ENCODE measurements at regions not wholly inside any gene's neighbourhood (a gene's known extent, or its start where the extent isn't known, plus 50 kb on each side); places are given as distances from the start of the nearest gene placed in this dataset.
"Not testable (repeated sequence)": the region's sequence is repeated elsewhere in the genome, so short reads cannot be mapped to it uniquely, and the experiment has no call there.

DNA sequence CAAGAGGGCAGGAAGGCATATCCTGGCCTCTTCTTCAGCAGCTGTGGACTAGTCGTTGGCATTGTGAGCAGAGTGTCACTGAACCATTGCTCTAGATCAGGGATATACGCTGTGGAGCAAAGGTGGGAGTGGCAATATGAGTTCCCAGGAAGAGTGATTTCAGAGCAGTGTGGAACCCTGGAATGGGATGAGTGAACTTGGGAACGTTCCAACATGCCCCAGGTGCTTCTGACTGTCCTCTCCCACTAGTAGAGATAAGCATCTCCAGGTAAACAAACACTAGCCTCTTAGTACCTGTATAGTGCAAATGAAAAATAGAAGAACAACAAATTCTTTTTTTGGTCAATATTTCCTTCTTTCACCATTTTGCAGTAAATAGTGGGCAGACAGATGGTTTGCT is 123.6 kb upstream of the VEPH1 start:
- no peak for DNase-seq (ENCODE audit: low spot score)

GRCh38 chr3:157624801-157625200 is 121.6 kb upstream of the VEPH1 start:
- no peak for DNase-seq (ENCODE audit: low spot score)

DNA sequence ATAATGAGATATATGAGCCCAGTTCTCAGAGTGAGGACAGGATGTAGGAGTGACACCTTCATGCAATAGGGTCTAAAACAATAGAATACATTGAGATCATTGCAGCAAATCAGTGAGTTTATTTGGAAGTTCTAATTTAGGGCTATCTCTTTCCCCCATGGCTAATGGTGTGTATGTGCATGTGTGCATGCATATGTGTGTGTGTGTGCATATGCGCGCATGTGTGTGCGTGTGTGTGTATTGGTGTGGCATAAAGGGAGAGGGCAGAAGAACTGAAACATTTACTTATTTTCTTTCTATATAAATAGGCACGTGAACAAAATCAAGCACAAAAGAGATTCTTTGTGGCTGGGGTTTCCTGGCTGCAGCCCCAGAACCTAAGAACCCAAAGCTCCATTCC is 115.7 kb upstream of the VEPH1 start:
- no peak for DNase-seq (ENCODE audit: low spot score)

DNA sequence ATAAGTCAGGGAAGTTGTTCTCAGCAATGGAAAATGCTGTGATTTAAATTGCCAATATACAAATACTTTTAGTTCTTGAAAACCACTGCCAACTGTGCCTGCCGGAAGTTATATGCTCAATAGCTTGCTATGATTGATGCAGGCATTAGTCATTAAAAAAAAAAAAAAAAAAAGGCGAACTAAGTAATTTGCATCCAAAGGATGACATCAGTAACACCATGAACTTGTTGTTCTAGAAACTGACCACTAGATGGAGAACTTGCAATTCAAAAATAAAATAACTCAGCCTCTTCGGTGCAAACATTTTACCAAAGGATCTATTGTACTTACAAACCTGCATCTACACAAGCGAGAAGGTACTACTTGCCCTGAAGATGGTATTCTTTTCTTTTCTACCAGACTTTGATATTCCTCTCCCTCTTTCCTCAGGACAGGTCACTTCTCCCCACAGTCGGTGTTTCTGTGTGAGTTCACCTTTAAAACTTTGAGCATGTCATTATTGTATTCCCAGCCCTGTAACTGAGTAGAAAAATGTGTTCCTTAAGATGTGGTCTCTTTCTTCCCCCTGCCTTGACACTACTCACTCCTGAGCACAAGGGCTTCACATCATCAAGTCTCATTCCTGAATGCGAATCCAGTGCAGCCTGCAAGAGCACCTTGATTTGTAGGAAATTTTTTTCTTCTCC is 115.0 kb upstream of the VEPH1 start:
- peak; percentile 74 for DNase-seq (ENCODE audit: low spot score)

GRCh38 chr3:157614896-157615295 is 111.7 kb upstream of the VEPH1 start:
- no peak for DNase-seq (ENCODE audit: low spot score)

- DNase-seq (ENCODE audit: low spot score): no peak
Observed at GRCh38 chr3:157611536-157612076, 108.4 kb upstream of the VEPH1 start.

DNA sequence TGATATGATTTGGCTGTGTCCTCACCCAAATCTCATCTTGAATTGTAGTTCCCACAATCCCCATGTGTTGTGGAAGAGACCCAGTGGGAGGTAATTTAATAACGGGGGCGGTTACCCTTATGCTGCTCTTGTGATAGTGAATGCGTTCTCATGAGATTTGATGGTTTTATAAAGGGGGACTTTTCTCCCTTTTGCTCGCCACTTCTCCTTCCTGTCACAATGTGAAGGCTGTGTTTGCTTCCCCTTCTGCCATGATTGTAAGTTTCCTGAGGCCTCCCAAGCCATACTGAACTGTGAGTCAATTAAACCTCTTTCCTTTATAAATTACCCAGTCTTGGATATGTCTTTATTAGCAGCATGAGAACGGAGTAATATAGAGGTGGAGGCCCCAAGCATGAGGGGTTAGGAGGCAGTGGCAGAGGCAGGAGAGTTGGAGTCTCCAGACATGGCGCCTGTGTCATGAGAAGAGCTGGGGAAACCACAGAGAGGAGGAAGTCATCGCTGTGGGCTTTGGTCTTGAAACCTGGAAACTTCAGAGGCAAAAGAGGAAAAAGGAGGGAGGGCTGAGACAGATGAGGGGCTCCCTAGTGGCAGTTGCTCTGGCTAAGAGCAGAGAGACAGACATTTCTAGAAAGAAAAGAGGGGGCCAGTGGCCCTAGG is 107.8 kb upstream of the VEPH1 start:
- no peak for DNase-seq (ENCODE audit: low spot score)

DNA sequence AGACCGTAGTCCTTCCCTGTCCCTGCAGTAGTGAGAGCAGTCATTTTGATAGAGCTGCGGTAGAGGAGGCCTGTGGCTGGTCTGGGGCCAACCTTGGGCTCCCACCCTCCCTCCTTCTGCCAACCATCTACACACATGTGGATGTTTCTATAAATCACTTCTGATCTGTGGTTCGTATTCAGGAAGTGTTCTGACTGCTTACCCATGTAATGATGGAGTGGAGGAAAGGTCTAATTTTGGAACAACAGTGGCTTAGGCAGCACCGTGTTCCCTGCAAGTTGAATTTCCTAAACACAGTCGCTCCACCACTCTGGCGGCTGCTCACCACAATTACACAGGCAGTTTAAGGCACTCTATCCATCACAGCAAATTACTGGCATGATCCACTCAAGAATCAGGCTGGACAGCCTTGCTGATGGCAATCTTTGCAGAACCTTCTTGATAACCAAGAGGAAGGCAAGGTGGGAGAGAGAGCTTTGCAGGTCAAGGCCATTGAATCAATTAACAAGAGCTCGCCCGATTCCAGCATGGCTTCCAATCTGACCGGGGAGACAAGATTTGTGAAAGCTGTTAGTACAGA is 104.7 kb upstream of the VEPH1 start:
- no peak for DNase-seq (ENCODE audit: low spot score)

DNA sequence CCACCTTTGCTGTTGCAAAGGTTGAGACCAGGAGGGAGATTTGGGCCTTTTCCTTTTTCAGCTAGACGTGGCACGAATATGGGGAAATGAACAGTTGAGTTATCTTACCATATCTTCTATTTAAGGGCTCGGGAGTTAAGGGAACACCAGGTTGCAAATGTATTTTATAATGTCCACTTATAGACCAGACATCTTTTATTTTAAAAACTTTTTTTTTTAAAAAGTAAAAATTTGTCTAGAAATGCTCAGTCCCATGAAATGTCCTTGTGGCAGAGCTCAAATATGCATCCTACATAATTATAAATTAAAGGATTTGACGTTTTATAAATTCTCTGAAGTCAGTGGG is 103.6 kb upstream of the VEPH1 start:
- DNase-seq (ENCODE audit: low spot score): no peak

DNA sequence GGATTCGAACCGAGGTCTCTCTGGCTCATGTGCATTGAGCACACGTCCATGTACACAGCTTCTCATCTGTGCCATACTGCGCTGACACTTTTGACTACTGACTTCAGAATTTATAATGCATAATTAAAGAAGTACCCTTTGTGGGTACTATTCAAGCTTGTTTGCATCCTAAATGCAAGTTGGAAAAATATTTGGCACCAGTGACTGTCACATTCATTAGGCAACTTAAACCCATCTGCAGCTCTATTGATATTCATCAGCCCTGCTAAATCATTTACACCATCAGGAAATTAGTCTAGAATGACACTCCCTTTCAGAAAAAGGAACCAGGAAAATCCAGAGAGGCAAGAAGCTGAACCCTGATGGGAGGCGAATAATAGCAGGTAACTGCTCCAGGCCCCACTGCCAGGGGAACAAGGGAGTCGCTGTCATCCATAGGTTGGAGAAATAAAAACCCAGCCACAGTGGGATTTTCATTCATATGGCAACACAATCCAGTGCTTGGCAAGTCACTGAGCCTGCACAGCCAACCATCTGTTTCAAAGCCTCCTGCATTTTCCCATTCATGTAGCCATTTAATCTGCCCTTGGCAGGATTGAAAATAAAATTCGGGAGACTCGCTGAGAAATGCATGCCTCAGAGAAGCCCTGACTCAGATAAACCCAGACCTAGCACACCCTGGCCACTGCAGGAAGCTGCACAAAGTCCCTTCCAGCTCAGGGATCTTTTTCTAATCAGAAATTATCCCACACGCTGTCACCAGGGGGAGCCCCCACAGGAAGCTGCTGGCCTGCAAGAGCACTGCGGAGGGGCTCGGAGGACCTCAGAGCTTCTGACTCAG is 103.0 kb upstream of the VEPH1 start:
- DNase-seq (ENCODE audit: low spot score): peak; percentile 89

DNA sequence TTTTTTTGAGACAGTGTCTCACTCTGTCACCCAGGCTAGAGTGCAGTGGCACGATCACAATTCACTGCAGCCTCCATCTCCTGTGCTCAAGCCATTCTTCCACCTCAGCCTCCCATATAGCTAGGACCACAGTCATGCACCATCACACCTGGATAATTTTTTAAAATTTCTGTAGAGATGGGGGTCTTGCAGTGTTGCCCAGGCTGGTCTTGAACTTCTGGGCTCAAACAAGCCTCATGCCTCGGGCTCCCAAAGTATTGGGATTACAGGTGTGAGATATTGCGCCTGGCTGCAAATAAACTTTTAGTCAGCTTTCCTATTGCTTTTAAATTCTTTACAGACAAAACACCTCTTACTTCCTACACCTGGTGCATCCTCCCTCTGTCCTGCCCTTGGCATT is 102.1 kb upstream of the VEPH1 start:
- no peak for DNase-seq (ENCODE audit: low spot score)

- no peak for DNase-seq (ENCODE audit: low spot score)
Observed at GRCh38 chr3:157602424-157602823, 99.2 kb upstream of the VEPH1 start.

DNA sequence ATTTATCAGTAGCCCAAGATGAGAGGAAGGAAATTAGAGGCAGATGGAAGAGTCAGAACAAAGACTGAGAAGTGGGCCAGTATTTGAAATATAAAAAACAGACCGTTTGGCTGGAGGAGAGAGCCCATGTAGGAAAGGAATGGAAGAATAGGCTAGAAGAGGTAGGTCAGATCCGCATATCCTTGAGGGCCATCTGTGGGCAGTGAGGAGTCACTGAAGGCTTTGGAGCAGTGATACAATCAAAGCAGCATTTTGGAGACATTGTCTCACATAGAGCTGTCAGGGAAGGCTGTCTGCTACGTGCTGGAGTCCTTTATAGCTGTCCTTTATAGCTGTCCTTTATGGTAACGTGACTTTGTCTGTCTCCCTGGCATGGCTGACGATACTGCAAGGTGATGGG is 92.0 kb upstream of the VEPH1 start:
- DNase-seq (ENCODE audit: low spot score): no peak

DNA sequence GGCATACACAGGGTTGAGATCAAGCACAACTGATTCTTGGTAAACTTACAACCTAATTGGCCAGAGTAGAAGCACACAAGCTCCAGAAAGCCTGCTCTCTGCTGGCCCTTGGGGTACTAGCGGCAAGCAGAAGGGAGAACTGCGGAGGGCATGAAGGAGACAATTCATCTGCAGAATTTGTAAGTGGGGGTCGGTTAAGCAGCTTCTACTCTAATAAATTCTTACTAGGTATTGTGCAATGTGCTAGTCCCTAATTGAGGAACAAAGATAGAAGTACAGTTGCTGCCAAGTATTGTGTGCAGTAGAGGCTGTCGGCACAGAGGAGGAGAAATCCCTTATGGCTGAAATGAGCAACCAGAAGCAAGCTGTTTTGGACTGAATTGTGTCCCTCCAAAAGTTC is 91.2 kb upstream of the VEPH1 start:
- no peak for DNase-seq (ENCODE audit: low spot score)

GRCh38 chr3:157592769-157593168 is 89.6 kb upstream of the VEPH1 start:
- DNase-seq (ENCODE audit: low spot score): no peak

- DNase-seq (ENCODE audit: low spot score): no peak
Observed at GRCh38 chr3:157590273-157590672, 87.1 kb upstream of the VEPH1 start.

DNA sequence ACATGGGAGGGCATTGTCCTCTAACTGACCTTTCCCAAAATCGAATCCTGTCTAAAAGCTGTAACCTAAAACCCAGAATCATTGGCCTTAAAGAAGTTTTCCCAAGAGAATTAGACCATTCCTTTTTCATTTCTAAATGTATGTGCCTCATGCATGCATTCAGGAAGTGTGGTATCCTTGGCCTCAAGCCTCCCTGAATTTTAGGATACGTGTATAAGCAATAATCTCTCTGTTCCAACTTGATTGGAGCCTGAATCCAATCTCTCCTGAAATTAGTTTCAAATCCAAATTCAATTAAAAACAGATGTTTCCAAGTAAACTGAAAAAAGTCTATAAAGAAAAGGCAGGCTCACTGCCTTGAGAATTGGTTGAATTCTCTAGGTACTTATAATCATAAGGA is 86.0 kb upstream of the VEPH1 start:
- no peak for DNase-seq (ENCODE audit: low spot score)

DNA sequence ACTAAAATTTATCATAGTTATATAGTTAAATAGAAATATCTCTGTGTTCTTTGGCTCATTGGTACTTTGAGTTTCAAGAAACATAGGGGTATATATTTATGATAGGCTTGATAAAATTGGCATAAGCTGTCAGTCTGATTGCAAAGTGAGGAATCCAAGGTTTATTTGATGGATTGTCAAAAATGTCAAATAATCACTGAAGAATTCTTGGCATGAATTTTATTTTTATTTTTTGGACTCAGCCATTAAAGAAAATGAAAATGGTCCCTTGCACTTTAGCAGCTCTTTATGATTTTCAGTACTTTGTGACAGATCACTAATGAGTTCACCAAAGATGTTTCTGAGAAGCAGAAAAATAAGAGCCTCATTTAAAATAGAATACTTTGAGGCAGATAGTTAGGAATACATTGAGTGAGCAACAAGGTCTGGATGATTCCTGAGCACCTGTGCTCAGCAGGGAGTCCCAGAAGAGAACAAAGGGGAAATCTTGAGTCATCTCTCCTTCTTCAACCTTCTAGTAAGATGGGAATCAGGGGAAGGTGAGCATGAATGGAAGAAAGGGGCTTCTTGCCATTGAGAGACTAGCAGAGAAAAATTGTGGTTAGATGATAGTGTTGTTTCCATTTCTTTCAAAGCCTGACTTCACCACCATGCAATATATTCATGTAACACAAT is 85.3 kb upstream of the VEPH1 start:
- no peak for DNase-seq (ENCODE audit: low spot score)

DNA sequence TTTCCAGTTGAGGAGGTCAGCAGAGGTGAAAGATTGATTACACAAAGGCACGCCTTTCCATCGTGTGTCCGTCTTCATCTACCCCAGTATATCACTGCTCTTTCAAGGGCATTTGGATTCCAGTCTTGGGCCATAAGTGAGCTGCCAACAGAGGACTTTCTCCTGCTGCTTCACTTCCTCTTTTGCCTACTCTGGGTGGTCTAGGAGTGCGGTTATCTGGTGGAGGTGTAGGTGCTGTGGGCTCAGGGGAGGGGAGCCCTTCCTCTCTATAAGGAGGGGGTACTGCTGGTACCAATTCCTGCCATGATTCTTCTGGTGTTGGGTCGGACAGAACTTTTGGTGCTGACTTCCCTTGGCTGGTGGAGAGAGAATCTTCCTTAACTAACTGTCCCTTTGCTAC is 83.1 kb upstream of the VEPH1 start:
- no peak for DNase-seq (ENCODE audit: low spot score)

- DNase-seq (ENCODE audit: low spot score): no peak
Observed at GRCh38 chr3:157585386-157585785, 82.2 kb upstream of the VEPH1 start.

GRCh38 chr3:157582637-157582973 is 79.4 kb upstream of the VEPH1 start:
- DNase-seq (ENCODE audit: low spot score): no peak

DNA sequence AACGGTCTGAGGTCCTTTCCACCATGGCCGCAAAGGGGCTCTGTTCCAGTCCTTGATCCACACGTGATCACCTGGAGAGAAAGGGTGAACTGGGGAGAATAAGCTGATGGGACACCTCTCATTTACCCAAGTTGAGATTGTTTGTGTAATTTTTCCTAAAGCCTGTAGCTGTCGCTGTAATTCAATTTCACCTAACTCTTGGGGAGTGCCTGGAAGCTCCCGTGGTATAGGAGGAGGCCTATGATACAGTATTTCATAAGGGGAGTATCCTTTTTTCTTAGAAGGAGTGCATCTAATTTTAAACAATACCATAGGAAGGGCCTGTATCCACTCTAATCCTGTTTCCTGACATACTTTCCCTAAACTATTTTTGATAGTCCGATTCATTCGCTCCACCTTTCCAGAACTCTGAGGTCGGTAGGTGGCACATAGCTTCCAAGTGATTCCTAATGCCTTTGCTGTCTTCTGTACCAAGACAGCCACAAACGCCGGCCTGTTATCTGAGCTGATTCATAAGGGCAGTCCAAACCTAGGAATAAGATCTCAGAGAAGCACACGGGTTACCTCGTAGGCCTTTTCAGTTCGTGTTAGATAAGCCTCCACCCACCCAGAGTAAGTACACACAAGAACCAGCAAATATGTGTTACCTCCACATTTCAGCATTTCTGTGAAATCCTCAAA is 78.9 kb upstream of the VEPH1 start:
- DNase-seq (ENCODE audit: low spot score): not testable (repeated sequence)

Measured in AG20443 (cell line).